IPS-20b (cell line): ENCODE measurements at regions not wholly inside any gene's neighbourhood (a gene's known extent, or its start where the extent isn't known, plus 50 kb on each side); places are given as distances from the start of the nearest gene placed in this dataset.

Experiments
- H3K27ac ChIP-seq: one replicate; pipeline ENCODE4 v1.5.1; 2013; ENCODE audit warnings: low read length
- H3K27me3 ChIP-seq: 2 replicates; pipeline ENCODE4 v1.6.1; 2013; ENCODE audit warnings: mild to moderate bottlenecking, low read length, inconsistent platforms; ENCODE audit not compliant: insufficient read depth
- H3K36me3 ChIP-seq: 2 replicates; pipeline ENCODE4 v1.6.1; 2013; ENCODE audit warnings: low read depth, mild to moderate bottlenecking, inconsistent platforms, low read length, moderate library complexity; ENCODE audit not compliant: insufficient read depth
- H3K4me1 ChIP-seq: 2 replicates; pipeline ENCODE4 v1.6.1; 2013; ENCODE audit warnings: mild to moderate bottlenecking, control low read depth, inconsistent platforms, low read length, moderate library complexity; ENCODE audit not compliant: insufficient read depth
- H3K4me3 ChIP-seq: 2 replicates; pipeline ENCODE4 v1.5.1; 2013; ENCODE audit warnings: mild to moderate bottlenecking, low read length, inconsistent platforms
- H3K9ac ChIP-seq: 2 replicates; pipeline ENCODE4 v1.6.1; 2013; ENCODE audit warnings: low read depth, mild to moderate bottlenecking, inconsistent platforms, low read length, moderate library complexity
- H3K9me3 ChIP-seq: 2 replicates; pipeline ENCODE4 v1.6.1; 2013; ENCODE audit warnings: mild to moderate bottlenecking, low read depth, low read length, inconsistent platforms; ENCODE audit not compliant: insufficient read depth

DNA sequence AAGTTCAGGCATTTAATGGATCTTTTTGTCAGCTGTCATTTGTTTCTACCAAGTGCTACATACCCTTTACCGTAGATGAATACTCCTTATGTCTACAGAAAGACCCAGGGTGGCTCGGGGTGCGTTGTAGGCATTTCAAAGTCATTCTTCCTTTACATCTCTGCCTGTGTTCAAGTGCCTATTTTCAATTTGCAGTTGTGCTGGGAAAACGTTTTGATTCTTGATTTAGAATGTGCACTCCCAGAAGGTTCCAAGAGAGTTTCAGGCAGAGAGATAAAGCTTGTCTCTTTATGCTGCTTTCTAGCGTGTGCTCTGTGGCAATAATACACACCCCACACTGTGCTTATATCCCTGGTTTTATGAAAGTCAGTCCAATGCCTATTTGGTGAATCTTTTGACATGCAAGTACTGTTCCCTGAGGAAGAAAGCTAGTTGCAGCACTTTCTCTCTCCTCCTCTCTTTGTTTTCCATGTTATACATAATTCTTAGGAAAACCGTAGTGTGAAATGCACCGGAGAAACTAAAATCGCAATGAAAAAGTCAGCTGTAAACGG is 828.1 kb upstream of the ZNF608 start:
- H3K9ac ChIP-seq = no peak overlapping the region
- H3K27ac ChIP-seq = no peak overlapping the region
- no peak overlapping the region for H3K4me3 ChIP-seq
- H3K36me3 ChIP-seq = no peaks in the 10 kb centered on the region
- no peaks in the 10 kb centered on the region for H3K9me3 ChIP-seq
- no peaks in the 10 kb centered on the region for H3K27me3 ChIP-seq
- H3K4me1 ChIP-seq = peaks cover 20% of the 10 kb centered on the region; the same call in 1 of the 2 replicates

DNA sequence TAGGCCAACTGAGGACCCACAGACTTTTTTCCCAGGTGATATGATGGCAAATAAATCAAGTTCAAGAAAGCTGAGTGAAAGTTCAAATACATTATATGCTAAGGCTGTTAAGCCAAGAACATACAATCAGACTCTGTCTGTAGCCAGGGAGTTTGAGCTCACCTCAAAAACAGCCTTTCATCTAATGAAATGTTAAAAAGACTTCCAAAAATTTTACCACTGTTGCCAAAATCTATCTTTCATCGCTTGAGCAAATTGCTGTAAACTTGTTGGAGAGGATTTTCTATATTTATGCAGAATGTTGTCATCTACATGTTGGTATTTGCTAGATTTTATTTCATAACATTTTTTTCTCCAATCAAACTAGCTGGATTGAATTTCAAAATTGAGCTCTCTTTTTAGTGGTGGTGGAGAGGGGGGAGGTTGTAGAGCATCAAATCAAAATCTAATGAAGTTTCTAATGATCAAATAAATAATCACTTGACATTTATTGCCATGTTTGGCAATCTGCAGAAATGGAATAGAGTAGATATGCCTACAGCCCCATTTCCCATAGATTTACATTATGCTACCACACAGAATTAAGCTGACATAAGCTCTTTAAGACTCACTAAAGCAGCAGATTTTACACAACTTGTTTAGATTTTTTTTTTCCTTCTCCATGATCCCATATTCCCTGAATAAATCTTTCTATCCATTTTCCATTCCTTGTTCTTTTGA is 828.9 kb upstream of the ZNF608 start:
- Histone ChIP-seq H3K9me3 (peaks cover 3% of the 10 kb centered on the region; the same call in 1 of the 2 replicates), H3K27me3 (no peaks in the 10 kb centered on the region), H3K4me1 (peaks cover 20% of the 10 kb centered on the region; the same call in 1 of the 2 replicates), H3K4me3 (no peak overlapping the region), H3K36me3 (no peaks in the 10 kb centered on the region), H3K27ac (no peak overlapping the region), H3K9ac (no peak overlapping the region)

DNA sequence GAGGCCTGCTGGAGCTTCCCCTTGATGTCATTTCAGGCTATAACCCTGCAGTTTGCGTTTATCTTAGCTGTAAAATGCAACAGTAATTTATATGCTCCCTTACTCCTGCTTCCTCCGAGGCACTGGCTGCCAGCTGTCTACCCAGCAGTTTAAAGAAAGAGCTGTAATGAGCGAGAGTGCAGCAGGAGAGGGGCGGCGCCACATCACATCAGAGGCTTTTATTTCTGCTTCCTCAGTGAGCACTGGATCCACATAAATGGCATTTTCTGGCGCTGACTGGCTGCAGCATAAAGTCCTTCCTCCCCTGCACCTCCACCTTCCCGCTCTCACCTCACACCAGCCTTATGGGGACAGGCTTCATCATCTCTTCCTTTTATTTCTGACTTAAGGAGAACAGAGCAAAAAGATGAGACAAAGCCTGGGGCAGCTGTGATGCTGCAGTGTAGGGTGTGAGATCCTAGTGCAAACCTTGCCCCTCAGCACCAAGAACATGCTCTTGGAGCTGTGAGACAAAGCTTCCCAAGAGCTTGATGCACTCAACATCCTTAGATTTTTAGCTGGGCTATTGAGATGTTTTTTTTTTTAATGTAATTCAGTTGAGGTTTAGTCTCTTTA is 829.6 kb upstream of the ZNF608 start:
- Histone ChIP-seq H3K27me3 (no peaks in the 10 kb centered on the region), H3K27ac (no peak overlapping the region), H3K36me3 (no peaks in the 10 kb centered on the region), H3K4me3 (no peak overlapping the region), H3K4me1 (peaks cover 20% of the 10 kb centered on the region; the same call in 1 of the 2 replicates), H3K9ac (no peak overlapping the region), H3K9me3 (peaks cover 8% of the 10 kb centered on the region)

DNA sequence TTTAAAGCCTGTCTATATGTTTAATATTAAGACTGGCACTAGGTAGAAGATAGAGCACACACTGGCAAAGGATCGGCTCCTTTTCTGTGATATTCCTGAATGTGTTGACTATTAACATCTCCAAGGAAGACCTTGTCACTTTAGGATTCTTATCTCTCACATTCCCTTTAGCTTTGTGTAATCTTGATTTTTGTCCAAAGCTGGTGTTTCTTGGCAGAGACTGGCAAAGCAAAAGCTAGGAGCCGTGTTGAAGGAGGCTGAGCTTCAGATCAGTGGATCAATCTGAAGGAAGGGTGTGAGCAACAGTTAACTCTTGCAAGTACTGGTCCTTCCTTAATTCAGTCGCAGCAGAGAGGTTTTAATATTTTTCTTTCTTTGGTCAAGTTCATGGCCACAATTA is 830.4 kb upstream of the ZNF608 start:
- H3K27me3 ChIP-seq = no peaks in the 10 kb centered on the region
- H3K4me1 ChIP-seq = peaks cover 20% of the 10 kb centered on the region; the same call in 1 of the 2 replicates
- no peaks in the 10 kb centered on the region for H3K36me3 ChIP-seq
- no peak overlapping the region for H3K9ac ChIP-seq
- H3K4me3 ChIP-seq = no peak overlapping the region
- no peak overlapping the region for H3K27ac ChIP-seq
- peaks cover 10% of the 10 kb centered on the region for H3K9me3 ChIP-seq

DNA sequence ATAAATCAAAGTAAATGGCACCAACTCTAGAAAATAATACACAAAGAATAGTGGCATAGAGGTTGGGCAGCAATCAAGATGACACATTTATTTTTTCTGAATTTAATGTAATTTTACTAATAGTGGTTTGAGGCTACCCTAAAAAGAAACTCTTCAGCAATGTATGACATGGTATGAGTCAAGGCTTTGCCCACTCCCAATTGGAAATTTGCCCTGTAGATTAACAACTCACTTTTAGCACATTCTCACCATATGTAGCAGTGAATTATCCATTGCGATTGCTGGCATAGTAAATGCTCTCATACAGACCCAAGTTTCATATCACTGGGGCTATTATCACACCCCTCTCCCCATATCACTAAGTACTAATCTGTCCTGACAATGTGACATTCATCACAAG is 832.1 kb upstream of the ZNF608 start:
- Histone ChIP-seq H3K9ac (no peak overlapping the region), H3K27ac (no peak overlapping the region), H3K36me3 (no peaks in the 10 kb centered on the region), H3K9me3 (peaks cover 10% of the 10 kb centered on the region), H3K4me3 (no peak overlapping the region), H3K4me1 (peaks cover 20% of the 10 kb centered on the region; the same call in 1 of the 2 replicates), H3K27me3 (no peaks in the 10 kb centered on the region)

DNA sequence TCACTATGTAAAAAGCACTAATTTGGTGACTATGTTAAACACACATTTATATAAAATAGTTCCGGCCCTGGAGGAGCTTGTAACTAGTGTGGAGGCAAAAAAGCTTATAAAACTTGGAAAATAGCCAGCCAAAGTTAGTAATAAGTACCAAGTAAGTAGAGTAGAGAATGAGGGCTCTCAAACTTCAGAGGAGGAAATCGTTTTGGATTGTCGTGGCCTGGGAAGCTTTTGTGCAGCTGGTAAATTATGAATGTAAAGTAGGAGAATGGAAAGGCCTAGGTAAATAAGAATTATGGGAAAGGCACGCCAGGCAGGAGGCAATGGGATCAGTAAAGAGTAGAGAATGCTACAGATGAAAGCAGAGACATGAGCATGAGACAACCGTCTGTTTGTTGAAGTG is 832.7 kb upstream of the ZNF608 start:
- Histone ChIP-seq H3K27ac (no peak overlapping the region), H3K9ac (no peak overlapping the region), H3K4me1 (peaks cover 18% of the 10 kb centered on the region; the same call in 1 of the 2 replicates), H3K9me3 (peaks cover 10% of the 10 kb centered on the region), H3K36me3 (no peaks in the 10 kb centered on the region), H3K4me3 (no peak overlapping the region), H3K27me3 (no peaks in the 10 kb centered on the region)

DNA sequence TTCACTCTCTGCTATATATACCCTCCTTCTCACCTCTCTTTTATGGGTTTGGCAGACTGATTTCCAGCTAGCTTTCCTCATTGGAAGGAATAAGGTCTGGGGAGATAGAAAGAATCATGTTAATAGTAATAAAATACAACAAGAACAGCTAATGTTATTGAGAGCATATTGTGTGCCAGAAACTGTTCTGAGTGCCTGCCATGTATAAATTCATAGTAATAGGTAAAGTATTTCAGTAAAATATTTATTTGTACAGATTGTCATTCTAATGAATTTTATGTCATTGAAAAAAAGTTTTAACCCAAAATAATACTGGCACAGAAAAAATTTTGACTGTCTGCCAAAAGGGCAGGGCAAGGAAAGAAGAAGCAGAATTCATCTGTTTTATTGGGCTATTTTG is 834.9 kb upstream of the ZNF608 start:
- H3K27ac ChIP-seq = no peak overlapping the region
- no peaks in the 10 kb centered on the region for H3K36me3 ChIP-seq
- no peak overlapping the region for H3K9ac ChIP-seq
- H3K4me3 ChIP-seq = no peak overlapping the region
- H3K4me1 ChIP-seq = 0 out of 2 replicates have a peak, but pooled peaks cover 3% of the 10 kb centered on the region
- H3K9me3 ChIP-seq = peaks cover 10% of the 10 kb centered on the region
- H3K27me3 ChIP-seq = no peaks in the 10 kb centered on the region

DNA sequence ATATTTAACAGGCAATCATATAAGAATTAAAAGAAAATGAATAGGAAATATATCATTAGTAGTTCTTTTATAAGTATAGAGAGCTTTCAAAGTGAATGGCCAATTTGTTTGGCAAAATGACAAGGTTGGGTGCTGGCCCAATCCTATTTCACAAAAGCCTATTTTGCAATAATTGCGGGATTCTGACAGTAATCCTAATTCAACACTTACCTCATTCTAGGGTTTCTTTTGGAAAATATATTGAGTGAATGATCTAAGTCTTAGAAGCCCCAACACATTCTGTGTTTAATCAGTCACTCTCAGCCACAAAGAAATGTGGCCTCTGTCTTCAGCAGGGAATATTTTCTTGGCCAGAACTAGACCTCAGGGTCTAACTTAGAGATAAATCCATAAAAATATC is 835.9 kb upstream of the ZNF608 start:
- Histone ChIP-seq H3K4me1 (no peaks in the 10 kb centered on the region), H3K9ac (no peak overlapping the region), H3K4me3 (no peak overlapping the region), H3K27ac (no peak overlapping the region), H3K27me3 (no peaks in the 10 kb centered on the region), H3K9me3 (peaks cover 10% of the 10 kb centered on the region), H3K36me3 (no peaks in the 10 kb centered on the region)

DNA sequence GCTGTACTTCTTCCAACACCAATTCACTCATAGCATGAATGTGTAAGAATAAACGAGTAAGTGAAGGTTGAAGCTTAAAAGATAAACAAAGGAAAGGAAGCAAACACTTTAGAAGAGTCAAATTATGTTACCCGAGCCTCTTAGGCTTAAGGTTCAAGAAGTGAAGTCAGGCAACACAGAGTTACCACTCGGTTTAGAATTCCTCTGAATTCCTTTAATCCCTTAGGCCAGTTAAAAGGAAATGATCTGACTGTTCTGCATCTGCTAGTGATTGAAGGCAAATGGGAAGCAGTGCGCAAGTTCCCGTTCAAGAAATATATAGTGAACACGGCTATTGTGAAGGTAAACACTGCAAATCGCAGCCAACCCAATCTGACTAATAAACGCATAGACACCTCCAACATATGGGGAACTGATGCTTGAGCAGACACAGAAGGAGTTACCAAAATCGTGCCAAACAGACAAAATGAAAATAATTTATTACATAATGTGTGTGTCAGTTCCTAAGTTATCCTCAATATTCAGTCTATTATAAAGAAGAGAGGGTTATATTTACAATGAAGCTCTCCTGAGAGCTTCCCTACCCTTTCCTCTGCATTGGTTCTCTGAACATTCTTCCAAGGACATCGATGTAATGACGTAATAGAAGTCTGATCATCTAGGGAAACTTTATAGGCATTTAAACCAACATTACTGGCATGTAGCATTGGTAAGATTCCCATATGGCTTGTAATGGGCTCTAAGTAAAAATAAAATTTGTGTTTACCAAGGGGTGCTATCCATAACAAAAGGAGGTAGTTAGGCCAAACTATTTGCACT is 837.1 kb upstream of the ZNF608 start:
- H3K4me1 ChIP-seq = no peaks in the 10 kb centered on the region
- H3K4me3 ChIP-seq = no peak overlapping the region
- peaks cover 10% of the 10 kb centered on the region for H3K9me3 ChIP-seq
- H3K27ac ChIP-seq = no peak overlapping the region
- no peaks in the 10 kb centered on the region for H3K36me3 ChIP-seq
- H3K27me3 ChIP-seq = no peaks in the 10 kb centered on the region
- H3K9ac ChIP-seq = no peak overlapping the region

DNA sequence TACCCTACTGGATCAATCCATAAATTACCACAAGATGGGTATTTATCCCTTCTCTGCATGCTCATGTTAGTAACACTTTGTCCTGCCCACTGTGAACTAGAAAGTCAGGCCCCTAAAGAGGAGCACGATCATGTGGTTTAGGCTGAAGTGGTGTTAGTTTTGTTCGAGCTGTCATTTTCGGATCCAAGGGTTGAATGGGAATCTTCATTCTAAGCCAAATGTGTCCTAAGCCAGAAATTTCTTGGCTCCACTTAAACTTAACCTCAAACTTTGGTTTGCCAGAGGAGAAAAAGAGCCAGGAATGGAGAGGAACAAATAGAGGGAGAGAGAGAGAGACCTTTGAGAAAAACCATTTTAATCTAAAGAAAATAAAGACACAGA is 837.7 kb upstream of the ZNF608 start:
- H3K9ac ChIP-seq = no peak overlapping the region
- no peak overlapping the region for H3K27ac ChIP-seq
- no peaks in the 10 kb centered on the region for H3K4me1 ChIP-seq
- no peaks in the 10 kb centered on the region for H3K36me3 ChIP-seq
- no peaks in the 10 kb centered on the region for H3K27me3 ChIP-seq
- H3K4me3 ChIP-seq = no peak overlapping the region
- H3K9me3 ChIP-seq = peaks cover 10% of the 10 kb centered on the region

DNA sequence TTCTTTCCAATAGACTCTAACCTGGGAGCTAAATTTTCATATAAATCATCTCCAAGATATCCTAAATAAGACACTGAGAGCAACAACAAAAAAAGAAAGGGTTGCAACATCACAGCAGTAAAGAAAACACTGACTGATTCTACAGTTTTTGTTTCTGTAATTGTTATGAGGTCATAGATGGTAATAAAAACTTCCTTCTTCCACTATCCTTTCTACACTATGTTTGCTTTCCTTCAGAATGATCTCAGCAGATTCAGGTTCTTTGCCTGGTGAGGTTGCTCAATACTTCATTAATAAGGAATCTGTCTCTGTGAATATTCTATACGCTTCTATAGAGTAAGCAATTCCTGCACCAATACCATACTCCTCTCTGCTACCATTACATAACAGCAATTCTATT is 835.6 kb upstream of the GRAMD2B start:
- Histone ChIP-seq H3K27ac (no peak overlapping the region), H3K4me1 (peaks cover 2% of the 10 kb centered on the region; the same call in 1 of the 2 replicates), H3K9ac (no peak overlapping the region), H3K27me3 (no peaks in the 10 kb centered on the region), H3K36me3 (no peaks in the 10 kb centered on the region), H3K4me3 (no peak overlapping the region), H3K9me3 (no peaks in the 10 kb centered on the region)
